Gastrocnemius medialis (tissue), 4 donors: ENCODE measurements at regions not wholly inside any gene's neighbourhood (a gene's known extent, or its start where the extent isn't known, plus 50 kb on each side); places are given as distances from the start of the nearest gene placed in this dataset.

ENCODE experiments used
- POLR2A ChIP-seq, 2 donors: fragments of 450-650 bp; IDR thresholded peaks; one replicate each; pipeline ENCODE4 v1.6.1; 2017; ENCODE audit warnings: antibody characterized with exemption in 2 of 2, mild to moderate bottlenecking in 2 of 2, moderate library complexity in 2 of 2
- TF ChIP-seq, protein P1 (sequence below), 5 experiments: fragments of 450-650 bp in 3 of 5; fragments of 200-600 bp in 2 of 5; sonication (generic) in 2 of 5; IDR thresholded peaks in 4 of 5; conservative IDR thresholded peaks in 1 of 5; 1 replicate in 4 of 5; 2 replicates in 1 of 5; pipeline ENCODE4 v1.5.1; 2016 to 2019; ENCODE audit warnings: antibody characterized with exemption in 5 of 5, mild to moderate bottlenecking in 3 of 5, moderate library complexity in 3 of 5

DNA sequence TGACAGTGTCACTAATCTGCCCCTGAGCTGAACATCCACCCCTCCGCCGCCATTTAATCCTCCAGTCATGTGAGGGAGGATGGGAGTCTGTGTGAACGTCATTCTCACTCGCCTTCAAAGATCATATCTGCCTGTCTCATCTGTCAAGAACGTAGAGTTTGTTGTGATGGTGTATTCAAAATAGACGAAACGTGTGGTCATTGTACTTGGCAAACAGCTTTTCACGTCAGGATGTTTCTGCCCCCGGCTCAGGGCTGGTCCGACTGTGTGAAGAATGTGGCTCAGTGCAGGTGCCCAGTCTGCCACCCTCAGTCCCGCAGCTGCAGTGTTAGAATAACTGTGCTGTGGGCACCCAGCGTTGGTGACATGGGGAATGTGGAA is 148.0 kb downstream of the KCNJ12 start:
- TF ChIP-seq, protein P1, sequence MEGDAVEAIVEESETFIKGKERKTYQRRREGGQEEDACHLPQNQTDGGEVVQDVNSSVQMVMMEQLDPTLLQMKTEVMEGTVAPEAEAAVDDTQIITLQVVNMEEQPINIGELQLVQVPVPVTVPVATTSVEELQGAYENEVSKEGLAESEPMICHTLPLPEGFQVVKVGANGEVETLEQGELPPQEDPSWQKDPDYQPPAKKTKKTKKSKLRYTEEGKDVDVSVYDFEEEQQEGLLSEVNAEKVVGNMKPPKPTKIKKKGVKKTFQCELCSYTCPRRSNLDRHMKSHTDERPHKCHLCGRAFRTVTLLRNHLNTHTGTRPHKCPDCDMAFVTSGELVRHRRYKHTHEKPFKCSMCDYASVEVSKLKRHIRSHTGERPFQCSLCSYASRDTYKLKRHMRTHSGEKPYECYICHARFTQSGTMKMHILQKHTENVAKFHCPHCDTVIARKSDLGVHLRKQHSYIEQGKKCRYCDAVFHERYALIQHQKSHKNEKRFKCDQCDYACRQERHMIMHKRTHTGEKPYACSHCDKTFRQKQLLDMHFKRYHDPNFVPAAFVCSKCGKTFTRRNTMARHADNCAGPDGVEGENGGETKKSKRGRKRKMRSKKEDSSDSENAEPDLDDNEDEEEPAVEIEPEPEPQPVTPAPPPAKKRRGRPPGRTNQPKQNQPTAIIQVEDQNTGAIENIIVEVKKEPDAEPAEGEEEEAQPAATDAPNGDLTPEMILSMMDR (IDR thresholded peaks at IDR 0.05 in 4 of 5, conservative IDR thresholded peaks at IDR 0.05 in 1 of 5): no peak
- peak; percentile 29 to 34 for TF ChIP-seq POLR2A (IDR thresholded peaks at IDR 0.05)
